Neural crest cell (in vitro differentiated cells): ENCODE measurements at regions not wholly inside any gene's neighbourhood (a gene's known extent, or its start where the extent isn't known, plus 50 kb on each side); places are given as distances from the start of the nearest gene placed in this dataset.

ENCODE experiments used
- DNase-seq: peaks from one replicate; pipeline ENCODE4 v3.0.0; 2021; ENCODE audit warnings: low read depth, mixed read lengths, low spot score
- H3K27ac Mint-ChIP-seq: one replicate; pipeline ENCODE4 v1.8.0; 2021; ENCODE audit warnings: mild to moderate bottlenecking, mixed read lengths; ENCODE audit not compliant: unreplicated experiment
- H3K27me3 Mint-ChIP-seq: 2 replicates; pipeline ENCODE4 v1.8.0; 2021; ENCODE audit warnings: low read depth, mild to moderate bottlenecking, mixed read lengths
- H3K36me3 Mint-ChIP-seq: 2 replicates; pipeline ENCODE4 v1.8.0; 2021; ENCODE audit warnings: low read depth, mild to moderate bottlenecking, mixed read lengths
- H3K4me1 Mint-ChIP-seq: 2 replicates; pipeline ENCODE4 v1.8.0; 2021; ENCODE audit warnings: mixed read lengths
- H3K4me3 Mint-ChIP-seq: one replicate; pipeline ENCODE4 v1.8.0; 2021; ENCODE audit warnings: mild to moderate bottlenecking, mixed read lengths
- H3K9me3 Mint-ChIP-seq: 2 replicates; pipeline ENCODE4 v1.8.0; 2021; ENCODE audit warnings: mixed read lengths
- CTCF ChIP-seq: fragments of 200-600 bp; sonication (generic); conservative IDR thresholded peaks from 2 replicates; pipeline ENCODE4 v1.5.0; 2021; ENCODE audit warnings: antibody characterized with exemption, mild to moderate bottlenecking

GRCh38 chr5:74216012-74216411, 424.5 kb downstream of the ENC1 start:
- TF ChIP-seq CTCF = no peak
- Mint-ChIP-seq H3K27me3 (no peaks in the 10 kb centered on the region), H3K36me3 (peaks cover 10% of the 10 kb centered on the region), H3K4me1 (peaks cover 12% of the 10 kb centered on the region), H3K9me3 (peaks cover 15% of the 10 kb centered on the region), H3K27ac (no peak overlapping the region), H3K4me3 (no peak overlapping the region)
- DNase-seq = no peak

- Mint-ChIP-seq H3K4me1 (peaks cover 12% of the 10 kb centered on the region), H3K9me3 (peaks cover 8% of the 10 kb centered on the region), H3K4me3 (no peak overlapping the region), H3K27ac (no peak overlapping the region), H3K27me3 (no peaks in the 10 kb centered on the region), H3K36me3 (peaks cover 3% of the 10 kb centered on the region)
- peak; percentile 37 for TF ChIP-seq CTCF
- no peak for DNase-seq
These were observed 428.2 kb downstream of the ENC1 start for GRCh38 chr5:74212336-74212735.

- H3K4me1 Mint-ChIP-seq = peaks cover 16% of the 10 kb centered on the region
- no peaks in the 10 kb centered on the region for H3K36me3 Mint-ChIP-seq
- H3K27me3 Mint-ChIP-seq = no peaks in the 10 kb centered on the region
- H3K27ac Mint-ChIP-seq = no peak overlapping the region
- TF ChIP-seq CTCF = no peak
- no peak for DNase-seq
- H3K9me3 Mint-ChIP-seq = peaks cover 5% of the 10 kb centered on the region
- H3K4me3 Mint-ChIP-seq = no peak overlapping the region
These were observed 431.0 kb downstream of the ENC1 start for GRCh38 chr5:74209571-74209970.

GRCh38 chr5:74206579-74207550, 433.7 kb downstream of the ENC1 start:
- H3K36me3 Mint-ChIP-seq = no peaks in the 10 kb centered on the region
- no peak overlapping the region for H3K27ac Mint-ChIP-seq
- no peak for DNase-seq
- H3K9me3 Mint-ChIP-seq = peaks cover 5% of the 10 kb centered on the region
- no peak overlapping the region for H3K4me3 Mint-ChIP-seq
- no peaks in the 10 kb centered on the region for H3K27me3 Mint-ChIP-seq
- no peak for TF ChIP-seq CTCF
- peaks cover 16% of the 10 kb centered on the region for H3K4me1 Mint-ChIP-seq

- Mint-ChIP-seq H3K4me3 (no peak overlapping the region), H3K9me3 (peaks cover 5% of the 10 kb centered on the region), H3K27ac (no peak overlapping the region), H3K27me3 (no peaks in the 10 kb centered on the region), H3K36me3 (no peaks in the 10 kb centered on the region), H3K4me1 (peaks cover 23% of the 10 kb centered on the region)
- no peak for TF ChIP-seq CTCF
- DNase-seq = no peak
These were observed 434.6 kb downstream of the ENC1 start for GRCh38 chr5:74205767-74206578.
